A673 (cell line): ENCODE measurements at regions not wholly inside any gene's neighbourhood (a gene's known extent, or its start where the extent isn't known, plus 50 kb on each side); places are given as distances from the start of the nearest gene placed in this dataset.

Experiments
- BruUV-seq: library from RNA; stranded (reverse); fragments of 400-500 nt; replicated peaks from 2 replicates; lab custom pipeline; 2021; lab: Mats Ljungman, UMichigan
- CTCF ChIA-PET: fragments of 300-600 bp; sonication (Branson Sonifier 250); formaldehyde crosslinking; loops from one replicate; lab custom pipeline; 2022; ENCODE audit warnings: antibody characterized with exemption; lab: Charles Lee
- POLR2A ChIA-PET: fragments of 300-600 bp; sonication (Branson Sonifier 250); formaldehyde crosslinking; loops from one replicate; lab custom pipeline; 2022; ENCODE audit warnings: antibody characterized with exemption; ENCODE audit not compliant: low non-redundant PET; lab: Charles Lee
- DNase-seq: peaks from one replicate; pipeline ENCODE4 v3.0.0-alpha.2; 2015; ENCODE audit warnings: low spot score
- H3K27ac ChIP-seq: fragments of 200-600 bp; sonication (generic); 2 replicates; pipeline ENCODE4 v1.5.1; 2016; ENCODE audit warnings: mixed run types, low read depth, mild to moderate bottlenecking, mixed read lengths, antibody characterized with exemption, low read length; ENCODE audit not compliant: poor library complexity, severe bottlenecking
- H3K27me3 ChIP-seq: fragments of 200-600 bp; sonication (generic); replicated peaks from 2 replicates; pipeline ENCODE4 v1.6.1; 2017; ENCODE audit warnings: mixed run types, low read depth, mild to moderate bottlenecking, mixed read lengths, antibody characterized with exemption, low read length; ENCODE audit not compliant: insufficient read depth, poor library complexity
- H3K36me3 ChIP-seq: fragments of 200-600 bp; sonication (generic); 2 replicates; pipeline ENCODE4 v1.6.1; 2016; ENCODE audit warnings: mixed run types, mild to moderate bottlenecking, mixed read lengths, antibody characterized with exemption, low read length; ENCODE audit not compliant: insufficient read depth, poor library complexity, severe bottlenecking
- H3K4me1 ChIP-seq: fragments of 200-600 bp; sonication (generic); 2 replicates; pipeline ENCODE4 v1.6.1; 2017; ENCODE audit warnings: mixed run types, mild to moderate bottlenecking, mixed read lengths, antibody characterized with exemption, low read length; ENCODE audit not compliant: insufficient read depth, poor library complexity, severe bottlenecking
- H3K4me3 ChIP-seq: fragments of 200-600 bp; sonication (generic); 2 replicates; pipeline ENCODE4 v1.5.1; 2016; ENCODE audit warnings: low read depth, mixed run types, mild to moderate bottlenecking, mixed read lengths, low read length; ENCODE audit not compliant: poor library complexity, severe bottlenecking
- H3K9me3 ChIP-seq: fragments of 200-600 bp; sonication (generic); 2 replicates; pipeline ENCODE4 v1.6.1; 2016; ENCODE audit warnings: mixed run types, low read depth, mild to moderate bottlenecking, mixed read lengths, antibody characterized with exemption, low read length; ENCODE audit not compliant: poor library complexity, severe bottlenecking
- CTCF ChIP-seq: fragments of 300-800, 200-600 bp; sonication (generic); conservative IDR thresholded peaks from 2 replicates; pipeline ENCODE4 v1.5.1; 2017; ENCODE audit warnings: low read depth, mild to moderate bottlenecking, antibody characterized with exemption, low read length, moderate library complexity, mixed read lengths
- EZH2 ChIP-seq: fragments of 200-600 bp; sonication (generic); IDR thresholded peaks from 2 replicates; pipeline ENCODE4 v1.6.1; 2017; ENCODE audit warnings: borderline replicate concordance, low read depth, mild to moderate bottlenecking, mixed read lengths, antibody characterized with exemption, low read length; ENCODE audit not compliant: poor library complexity, severe bottlenecking
- intact Hi-C: fragments of 100-400 bp; cut with micrococcal nuclease; formaldehyde crosslinking; loops from one replicate; pipeline ENCODE4 v1.10.0; 2022; ENCODE audit not compliant: unreplicated experiment

- CTCF ChIA-PET: no interaction called here
- POLR2A ChIA-PET: no interaction called here
- no peaks in the 10 kb centered on the region for H3K27me3 ChIP-seq
- no peak overlapping the region for H3K27ac ChIP-seq
- no peak overlapping the region for H3K4me3 ChIP-seq
- no peak for DNase-seq
- intact Hi-C loops: no loop called here
- no peaks in the 10 kb centered on the region for H3K4me1 ChIP-seq
- H3K36me3 ChIP-seq: no peaks in the 10 kb centered on the region
- TF ChIP-seq CTCF: no peak
- TF ChIP-seq EZH2: no peak
- no TSS peak for BruUV-seq
- peaks cover 24% of the 10 kb centered on the region for H3K9me3 ChIP-seq
These were observed 135.3 kb upstream of the COBL start for GRCh38 chr7:51451751-51452476.

GRCh38 chr7:51450541-51450940 lies 133.9 kb upstream of the COBL start:
- POLR2A ChIA-PET: no interaction called here
- no peak overlapping the region for H3K27ac ChIP-seq
- H3K9me3 ChIP-seq: peaks cover 24% of the 10 kb centered on the region
- H3K27me3 ChIP-seq: no peaks in the 10 kb centered on the region
- CTCF ChIA-PET: no interaction called here
- H3K36me3 ChIP-seq: no peaks in the 10 kb centered on the region
- intact Hi-C loops: no loop called here
- H3K4me3 ChIP-seq: no peak overlapping the region
- no peaks in the 10 kb centered on the region for H3K4me1 ChIP-seq
- no peak for TF ChIP-seq CTCF
- TF ChIP-seq EZH2: no peak
- no TSS peak for BruUV-seq
- DNase-seq: no peak

GRCh38 chr7:51446785-51447184 lies 130.2 kb upstream of the COBL start:
- no peaks in the 10 kb centered on the region for H3K36me3 ChIP-seq
- CTCF ChIA-PET: no interaction called here
- no peak overlapping the region for H3K27ac ChIP-seq
- intact Hi-C loops: no loop called here
- H3K27me3 ChIP-seq: no peaks in the 10 kb centered on the region
- no peak for TF ChIP-seq EZH2
- TF ChIP-seq CTCF: no peak
- BruUV-seq: no TSS peak
- H3K4me3 ChIP-seq: no peak overlapping the region
- no peaks in the 10 kb centered on the region for H3K4me1 ChIP-seq
- no peak for DNase-seq
- H3K9me3 ChIP-seq: peaks cover 34% of the 10 kb centered on the region
- POLR2A ChIA-PET: no interaction called here
